HUES6 (cell line): ENCODE measurements at regions not wholly inside any gene's neighbourhood (a gene's known extent, or its start where the extent isn't known, plus 50 kb on each side); places are given as distances from the start of the nearest gene placed in this dataset.

Experiments
- H3K27ac ChIP-seq: 2 replicates; pipeline ENCODE4 v1.7.0; 2013; ENCODE audit warnings: low read depth, mild to moderate bottlenecking, low read length, inconsistent platforms
- H3K27me3 ChIP-seq: 2 replicates; pipeline ENCODE4 v1.6.1; 2013; ENCODE audit warnings: low read length; ENCODE audit not compliant: control insufficient read depth, insufficient read depth
- H3K36me3 ChIP-seq: 2 replicates; pipeline ENCODE4 v1.6.1; 2013; ENCODE audit warnings: low read length; ENCODE audit not compliant: control insufficient read depth, insufficient read depth
- H3K4me1 ChIP-seq: 2 replicates; pipeline ENCODE4 v1.6.1; 2013; ENCODE audit warnings: low read length; ENCODE audit not compliant: control insufficient read depth, insufficient read depth
- H3K4me3 ChIP-seq: 2 replicates; pipeline ENCODE4 v1.5.1; 2013; ENCODE audit warnings: low read depth, low read length
- H3K9ac ChIP-seq: one replicate; pipeline ENCODE4 v1.6.1; 2013; ENCODE audit warnings: mild to moderate bottlenecking, low read length
- H3K9me3 ChIP-seq: 2 replicates; pipeline ENCODE4 v1.6.1; 2013; ENCODE audit warnings: low read depth, low read length; ENCODE audit not compliant: control insufficient read depth, insufficient read depth

GRCh38 chr19:27753622-27754021 lies 1459.3 kb downstream of the UQCRFS1 start:
- Histone ChIP-seq H3K27ac (no peak overlapping the region), H3K9ac (no peak overlapping the region), H3K4me3 (no peak overlapping the region), H3K9me3 (no peaks in the 10 kb centered on the region; the same call in 1 of the 2 replicates), H3K4me1 (no peaks in the 10 kb centered on the region), H3K36me3 (no peaks in the 10 kb centered on the region), H3K27me3 (peaks cover 76% of the 10 kb centered on the region)

GRCh38 chr19:27752530-27753184 lies 1460.3 kb downstream of the UQCRFS1 start:
- H3K9me3 ChIP-seq = no peaks in the 10 kb centered on the region; the same call in 1 of the 2 replicates
- H3K27me3 ChIP-seq = peaks cover 77% of the 10 kb centered on the region
- no peaks in the 10 kb centered on the region for H3K4me1 ChIP-seq
- no peak overlapping the region for H3K9ac ChIP-seq
- H3K27ac ChIP-seq = no peak overlapping the region
- no peak overlapping the region for H3K4me3 ChIP-seq
- H3K36me3 ChIP-seq = no peaks in the 10 kb centered on the region

DNA sequence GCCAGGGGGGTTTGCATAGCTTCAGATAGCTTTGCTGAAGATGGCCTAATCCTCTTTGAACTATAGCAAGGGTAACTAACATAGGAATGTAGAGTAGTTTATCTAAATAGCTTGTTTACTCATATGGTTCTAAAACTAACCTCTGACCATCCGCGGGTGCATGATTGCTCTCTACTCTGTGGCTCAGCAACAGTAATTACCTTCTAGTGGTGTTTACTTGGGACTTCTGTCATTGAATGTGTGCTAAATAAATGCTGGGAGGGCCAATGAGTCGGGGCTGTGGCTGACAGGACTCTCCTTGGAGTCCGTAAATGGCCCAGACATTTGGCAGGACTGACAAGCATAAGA lies 1461.9 kb downstream of the UQCRFS1 start:
- Histone ChIP-seq H3K27me3 (peaks cover 82% of the 10 kb centered on the region), H3K9me3 (no peaks in the 10 kb centered on the region; the same call in 1 of the 2 replicates), H3K4me1 (no peaks in the 10 kb centered on the region), H3K4me3 (no peak overlapping the region), H3K27ac (no peak overlapping the region), H3K36me3 (no peaks in the 10 kb centered on the region), H3K9ac (no peak overlapping the region)

GRCh38 chr19:27750391-27751043 lies 1462.4 kb downstream of the UQCRFS1 start:
- Histone ChIP-seq H3K9ac (no peak overlapping the region), H3K36me3 (no peaks in the 10 kb centered on the region), H3K9me3 (no peaks in the 10 kb centered on the region; the same call in 1 of the 2 replicates), H3K27me3 (peaks cover 78% of the 10 kb centered on the region), H3K4me1 (no peaks in the 10 kb centered on the region), H3K27ac (no peak overlapping the region), H3K4me3 (no peak overlapping the region)

GRCh38 chr19:27748551-27749152 lies 1464.3 kb downstream of the UQCRFS1 start:
- Histone ChIP-seq H3K27ac (no peak overlapping the region), H3K9ac (no peak overlapping the region), H3K4me1 (no peaks in the 10 kb centered on the region), H3K9me3 (no peaks in the 10 kb centered on the region; the same call in 1 of the 2 replicates), H3K4me3 (no peak overlapping the region), H3K36me3 (no peaks in the 10 kb centered on the region), H3K27me3 (peaks cover 62% of the 10 kb centered on the region)

- no peaks in the 10 kb centered on the region; the same call in 1 of the 2 replicates for H3K9me3 ChIP-seq
- no peaks in the 10 kb centered on the region for H3K4me1 ChIP-seq
- H3K27me3 ChIP-seq = peaks cover 47% of the 10 kb centered on the region
- H3K4me3 ChIP-seq = no peak overlapping the region
- H3K27ac ChIP-seq = no peak overlapping the region
- H3K36me3 ChIP-seq = no peaks in the 10 kb centered on the region
- H3K9ac ChIP-seq = no peak overlapping the region
Measured at GRCh38 chr19:27746691-27747380, 1466.1 kb downstream of the UQCRFS1 start.

- Histone ChIP-seq H3K27me3 (peaks cover 44% of the 10 kb centered on the region), H3K27ac (no peak overlapping the region), H3K4me3 (no peak overlapping the region), H3K9me3 (no peaks in the 10 kb centered on the region; the same call in 1 of the 2 replicates), H3K36me3 (no peaks in the 10 kb centered on the region), H3K9ac (no peak overlapping the region), H3K4me1 (no peaks in the 10 kb centered on the region)
Measured at GRCh38 chr19:27745978-27746542, 1466.9 kb downstream of the UQCRFS1 start.

GRCh38 chr19:27744926-27745768 lies 1467.8 kb downstream of the UQCRFS1 start:
- H3K36me3 ChIP-seq = no peaks in the 10 kb centered on the region
- no peaks in the 10 kb centered on the region for H3K4me1 ChIP-seq
- H3K4me3 ChIP-seq = no peak overlapping the region
- H3K9ac ChIP-seq = no peak overlapping the region
- no peaks in the 10 kb centered on the region; the same call in 1 of the 2 replicates for H3K9me3 ChIP-seq
- H3K27ac ChIP-seq = no peak overlapping the region
- peaks cover 35% of the 10 kb centered on the region for H3K27me3 ChIP-seq

DNA sequence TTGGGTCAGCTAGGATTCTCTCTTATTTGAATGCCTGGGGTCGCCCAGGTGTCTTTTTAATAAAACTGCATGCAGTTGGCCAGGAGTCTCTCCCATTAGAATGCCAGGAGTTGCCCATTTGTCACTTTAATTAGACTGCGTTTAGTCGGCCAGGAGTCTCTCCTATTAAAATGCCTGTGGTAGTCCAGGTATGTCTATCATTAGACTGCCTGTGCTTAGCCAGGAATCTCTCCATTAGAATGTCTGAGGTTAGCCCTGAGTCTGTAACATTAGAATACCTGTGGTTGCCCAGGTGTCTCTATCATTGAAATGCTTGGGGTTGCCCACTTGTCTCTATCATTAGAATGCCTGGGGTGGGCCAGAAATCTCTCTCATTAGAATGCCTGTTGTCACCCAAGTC lies 1470.9 kb downstream of the UQCRFS1 start:
- H3K27ac ChIP-seq = no peak overlapping the region
- no peak overlapping the region for H3K4me3 ChIP-seq
- H3K9me3 ChIP-seq = peaks cover 4% of the 10 kb centered on the region; the same call in 1 of the 2 replicates

GRCh38 chr19:27741236-27741635 lies 1471.7 kb downstream of the UQCRFS1 start:
- Histone ChIP-seq H3K36me3 (no peaks in the 10 kb centered on the region), H3K4me1 (no peaks in the 10 kb centered on the region), H3K9me3 (peaks cover 9% of the 10 kb centered on the region; the same call in 1 of the 2 replicates), H3K4me3 (no peak overlapping the region), H3K27ac (no peak overlapping the region), H3K27me3 (peaks cover 4% of the 10 kb centered on the region), H3K9ac (no peak overlapping the region)

More for the DNA sequence above, 1470.9 kb downstream of the UQCRFS1 start:
- Histone ChIP-seq H3K27me3 (peaks cover 12% of the 10 kb centered on the region), H3K4me1 (no peaks in the 10 kb centered on the region), H3K9ac (no peak overlapping the region), H3K36me3 (no peaks in the 10 kb centered on the region)
